Lung (tissue), 11 donors: ENCODE measurements at regions not wholly inside any gene's neighbourhood (a gene's known extent, or its start where the extent isn't known, plus 50 kb on each side); places are given as distances from the start of the nearest gene placed in this dataset.

Experiments used
- ATAC-seq: fragments of 200-7000 bp; cut with Tn5 transposase; one replicate; pipeline ENCODE4 v1.9.1; 2020; ENCODE audit warnings: moderate number of reproducible peaks; ENCODE audit not compliant: insufficient read depth, low FRiP score
- DNase-seq, 3 donors: peaks; one replicate each; pipeline ENCODE4 v3.0.0-alpha.2; 2013 to 2017
- H3K27ac ChIP-seq, 2 donors: one replicate each; pipeline ENCODE4 v1.5.1; 2013; ENCODE audit warnings: mild to moderate bottlenecking in 2 of 2, moderate library complexity in 2 of 2, control low read depth in 1 of 2, inconsistent platforms in 1 of 2, low read depth in 1 of 2, low read length in 1 of 2
- H3K27me3 ChIP-seq, 3 donors: one replicate each; pipeline ENCODE4 v1.5.1; 2013; ENCODE audit warnings: low read length in 2 of 3; ENCODE audit not compliant: control insufficient read depth in 3 of 3, insufficient read depth in 3 of 3
- H3K36me3 ChIP-seq, 4 donors: one replicate each; pipeline ENCODE4 v1.5.1; 2013; ENCODE audit warnings: low read length in 4 of 4, mild to moderate bottlenecking in 1 of 4, moderate library complexity in 1 of 4; ENCODE audit not compliant: control insufficient read depth in 4 of 4, insufficient read depth in 4 of 4
- H3K4me1 ChIP-seq, 5 donors: one replicate each; pipeline ENCODE4 v1.5.1; 2013; ENCODE audit warnings: low read length in 5 of 5, mild to moderate bottlenecking in 2 of 5, moderate library complexity in 1 of 5; ENCODE audit not compliant: control insufficient read depth in 5 of 5, insufficient read depth in 5 of 5
- H3K4me3 ChIP-seq: one replicate; pipeline ENCODE4 v1.5.1; 2013; ENCODE audit warnings: mild to moderate bottlenecking, control low read depth, moderate library complexity
- H3K9ac ChIP-seq, 2 donors: one replicate each; pipeline ENCODE4 v1.5.1; 2013; ENCODE audit warnings: low read length in 2 of 2, control low read depth in 1 of 2; ENCODE audit not compliant: insufficient read depth in 1 of 2
- H3K9me3 ChIP-seq, 4 donors: one replicate each; pipeline ENCODE4 v1.5.1; 2013; ENCODE audit warnings: low read length in 3 of 4, mild to moderate bottlenecking in 1 of 4, moderate library complexity in 1 of 4; ENCODE audit not compliant: control insufficient read depth in 4 of 4, insufficient read depth in 3 of 4
- WGBS, 2 donors: extraction: QIAGEN DNeasy Blood & Tissue Kit; methylation state at CpG; one replicate each; pipeline ENCODE4 v1.1.7; 2013; 5-methylcytosine and 5-hydroxymethylcytosine counted together
- TF ChIP-seq, protein P1 (sequence below): IDR thresholded peaks from 2 replicates; pipeline ENCODE4 v1.5.1; 2012; ENCODE audit warnings: mild to moderate bottlenecking; ENCODE audit errors: control extremely low read depth, extremely low read depth
- donor health status: control.
- donor health status: control.
- donor health status: Bipolar disorder and iron deficiency.
- donor health status: healthy.
- donor health status: DM: yes; HTN: yes; CAD: no.

DNA sequence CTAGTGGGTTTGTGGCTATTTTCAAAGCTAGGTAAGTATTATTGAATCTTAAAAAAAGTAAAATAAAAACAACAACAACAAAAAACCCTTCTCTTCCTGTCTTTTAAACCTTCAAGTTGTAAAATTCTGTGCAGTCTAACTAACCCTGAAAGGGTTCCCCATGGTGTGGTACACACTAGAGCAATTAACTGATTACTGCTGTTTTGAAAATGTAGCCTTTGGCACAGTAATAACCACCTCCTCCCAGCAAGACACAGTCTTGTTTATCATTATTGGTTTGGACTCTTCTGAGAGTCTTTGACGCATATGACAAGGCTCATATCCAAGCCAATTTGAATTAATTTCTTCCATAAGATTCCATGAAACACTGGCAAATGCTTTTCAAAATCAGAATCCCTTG is 2184.6 kb upstream of the PIK3C3 start:
- peaks cover 0 to 13% (median 3%) of the 10 kb centered on the region in 5 donors for H3K4me1 ChIP-seq
- no peak for ATAC-seq
- WGBS, 2 donors, result 91 to 93% methylated on average over 1 of the region's 1 CpG

DNA sequence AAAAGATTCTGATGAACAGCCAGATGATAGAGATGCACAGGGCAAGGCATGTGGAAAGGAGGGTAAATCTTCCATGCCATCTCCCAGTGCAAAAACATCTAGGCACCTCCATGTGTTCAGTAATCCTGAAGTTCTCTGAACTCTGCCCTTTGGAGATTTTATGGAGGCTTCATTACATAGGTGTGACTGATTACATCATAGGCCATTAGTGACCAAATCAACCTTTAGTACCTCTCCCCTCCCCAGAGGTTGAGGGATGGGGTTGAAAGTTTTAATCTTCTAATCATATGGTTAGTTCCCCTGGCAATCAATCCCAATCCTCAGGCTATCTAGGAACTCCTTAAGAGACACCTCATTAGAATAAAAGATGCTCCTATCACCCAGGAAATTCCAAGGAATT is 2190.2 kb upstream of the PIK3C3 start:
- ATAC-seq (no peak), DNase-seq (no peak)
- H3K4me1 ChIP-seq, result peaks cover 0 to 3% (median 0%) of the 10 kb centered on the region in 5 donors
- H3K27ac ChIP-seq, result no peak overlapping the region
- H3K9me3 ChIP-seq, result no peaks in the 10 kb centered on the region
- TF ChIP-seq, protein P1, sequence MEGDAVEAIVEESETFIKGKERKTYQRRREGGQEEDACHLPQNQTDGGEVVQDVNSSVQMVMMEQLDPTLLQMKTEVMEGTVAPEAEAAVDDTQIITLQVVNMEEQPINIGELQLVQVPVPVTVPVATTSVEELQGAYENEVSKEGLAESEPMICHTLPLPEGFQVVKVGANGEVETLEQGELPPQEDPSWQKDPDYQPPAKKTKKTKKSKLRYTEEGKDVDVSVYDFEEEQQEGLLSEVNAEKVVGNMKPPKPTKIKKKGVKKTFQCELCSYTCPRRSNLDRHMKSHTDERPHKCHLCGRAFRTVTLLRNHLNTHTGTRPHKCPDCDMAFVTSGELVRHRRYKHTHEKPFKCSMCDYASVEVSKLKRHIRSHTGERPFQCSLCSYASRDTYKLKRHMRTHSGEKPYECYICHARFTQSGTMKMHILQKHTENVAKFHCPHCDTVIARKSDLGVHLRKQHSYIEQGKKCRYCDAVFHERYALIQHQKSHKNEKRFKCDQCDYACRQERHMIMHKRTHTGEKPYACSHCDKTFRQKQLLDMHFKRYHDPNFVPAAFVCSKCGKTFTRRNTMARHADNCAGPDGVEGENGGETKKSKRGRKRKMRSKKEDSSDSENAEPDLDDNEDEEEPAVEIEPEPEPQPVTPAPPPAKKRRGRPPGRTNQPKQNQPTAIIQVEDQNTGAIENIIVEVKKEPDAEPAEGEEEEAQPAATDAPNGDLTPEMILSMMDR, result no peak
- no peaks in the 10 kb centered on the region for H3K27me3 ChIP-seq
- no peaks in the 10 kb centered on the region for H3K36me3 ChIP-seq
- H3K4me3 ChIP-seq, result no peak overlapping the region
- H3K9ac ChIP-seq, result no peak overlapping the region

More for the DNA sequence above, 2184.6 kb upstream of the PIK3C3 start:
- Histone ChIP-seq H3K9me3 (no peaks in the 10 kb centered on the region), H3K36me3 (no peaks in the 10 kb centered on the region), H3K4me3 (no peak overlapping the region), H3K27ac (no peak overlapping the region), H3K27me3 (no peaks in the 10 kb centered on the region), H3K9ac (no peak overlapping the region)
- no peak for DNase-seq
- TF ChIP-seq, protein P1, result no peak

DNA sequence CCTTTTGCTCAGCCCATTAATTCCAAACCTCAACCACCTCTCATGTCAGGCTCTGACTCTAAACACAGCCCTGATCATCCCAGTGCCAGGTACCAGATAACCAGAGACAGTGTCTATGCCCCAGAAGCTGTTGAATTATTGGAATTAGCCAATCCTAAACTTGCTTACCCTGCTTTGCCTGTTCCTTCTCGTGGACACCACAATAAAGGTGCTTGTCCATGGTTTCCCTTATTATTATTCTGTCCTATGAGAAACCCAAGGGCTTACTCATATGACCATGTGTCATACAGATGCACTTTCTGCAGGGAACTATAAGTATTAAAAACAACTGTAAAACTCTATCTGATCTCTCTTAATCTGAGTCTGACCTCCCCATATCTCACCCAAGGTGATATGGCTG is 2193.8 kb upstream of the PIK3C3 start:
- H3K27me3 ChIP-seq, result no peaks in the 10 kb centered on the region
- no peak for DNase-seq
- no peak for ATAC-seq

More for the DNA sequence above, 2193.8 kb upstream of the PIK3C3 start:
- no peak overlapping the region for H3K9ac ChIP-seq
- 78 to 93% methylated on average over 1 of the region's 1 CpG for WGBS, 2 donors
- H3K4me3 ChIP-seq, result no peak overlapping the region
- H3K4me1 ChIP-seq, result peaks cover 0 to 3% (median 0%) of the 10 kb centered on the region in 5 donors
- H3K9me3 ChIP-seq, result no peaks in the 10 kb centered on the region
- H3K27ac ChIP-seq, result no peak overlapping the region
- H3K36me3 ChIP-seq, result no peaks in the 10 kb centered on the region
- TF ChIP-seq, protein P1, result no peak
